Loucy (cell line): ENCODE measurements at regions not wholly inside any gene's neighbourhood (a gene's known extent, or its start where the extent isn't known, plus 50 kb on each side); places are given as distances from the start of the nearest gene placed in this dataset.

Source experiments
- H2AFZ ChIP-seq: fragments of 200-600 bp; sonication (generic); 2 replicates; pipeline ENCODE4 v1.6.0; 2016; ENCODE audit warnings: antibody characterized with exemption, mild to moderate bottlenecking, low read length, moderate library complexity
- H3F3A ChIP-seq: fragments of 200-600 bp; 2 replicates; pipeline ENCODE4 v1.6.0; 2016; ENCODE audit warnings: antibody characterized with exemption, low read depth, mild to moderate bottlenecking
- H3K27me3 ChIP-seq: fragments of 200-600 bp; sonication (generic); 2 replicates; pipeline ENCODE4 v1.6.1; 2014; ENCODE audit warnings: low read length, mild to moderate bottlenecking; ENCODE audit not compliant: insufficient read depth, poor library complexity, severe bottlenecking
- H3K36me3 ChIP-seq: fragments of 200-600 bp; sonication (generic); 2 replicates; pipeline ENCODE4 v1.6.1; 2016; ENCODE audit warnings: low read length; ENCODE audit not compliant: insufficient read depth
- H3K4me1 ChIP-seq: fragments of 200-600 bp; sonication (generic); 2 replicates; pipeline ENCODE4 v1.5.1; 2014; ENCODE audit warnings: low read length, mild to moderate bottlenecking; ENCODE audit not compliant: insufficient read depth, poor library complexity, severe bottlenecking
- H3K4me2 ChIP-seq: fragments of 200-600 bp; sonication (generic); 2 replicates; pipeline ENCODE4 v1.6.0; 2014; ENCODE audit warnings: antibody characterized with exemption, low read length, low read depth, mild to moderate bottlenecking; ENCODE audit not compliant: poor library complexity, severe bottlenecking
- H3K4me3 ChIP-seq: fragments of 200-600 bp; sonication (generic); 2 replicates; pipeline ENCODE4 v1.5.1; 2014; ENCODE audit warnings: low read length, mild to moderate bottlenecking, mixed read lengths; ENCODE audit not compliant: poor library complexity, severe bottlenecking
- H3K79me2 ChIP-seq: fragments of 200-600 bp; sonication (generic); 2 replicates; pipeline ENCODE4 v1.6.1; 2014; ENCODE audit warnings: low read length; ENCODE audit not compliant: insufficient read depth
- H3K9ac ChIP-seq: fragments of 200-600 bp; sonication (generic); 2 replicates; pipeline ENCODE4 v1.6.0; 2014; ENCODE audit warnings: mild to moderate bottlenecking, low read depth, low read length, moderate library complexity; ENCODE audit not compliant: poor library complexity, severe bottlenecking
- H3K9me2 ChIP-seq: fragments of 200-600 bp; sonication (generic); replicated peaks from 2 replicates; pipeline ENCODE4 v1.6.1; 2016; ENCODE audit warnings: low read depth, low read length, mixed read lengths
- H3K9me3 ChIP-seq: fragments of 200-600 bp; sonication (generic); 2 replicates; pipeline ENCODE4 v1.6.1; 2014; ENCODE audit warnings: mild to moderate bottlenecking, antibody characterized with exemption, low read length, low read depth; ENCODE audit not compliant: insufficient read depth
- H4K20me1 ChIP-seq: fragments of 200-600 bp; sonication (generic); 2 replicates; pipeline ENCODE4 v1.6.0; 2014; ENCODE audit warnings: antibody characterized with exemption, low read length, mild to moderate bottlenecking; ENCODE audit not compliant: insufficient read depth, poor library complexity, severe bottlenecking
- CTCF ChIP-seq: fragments of 200-600 bp; sonication (generic); conservative IDR thresholded peaks from 2 replicates; pipeline ENCODE4 v1.5.1; 2014; ENCODE audit warnings: mild to moderate bottlenecking, antibody characterized with exemption, low read length
- EZH2phosphoT487 ChIP-seq: fragments of 200-600 bp; IDR thresholded peaks from 2 replicates; pipeline ENCODE4 v1.6.1; 2018; ENCODE audit warnings: antibody characterized with exemption, mild to moderate bottlenecking, moderate library complexity, borderline replicate concordance

GRCh38 chr6:51289041-51289440 lies 470.4 kb downstream of the TFAP2B start:
- H3K36me3 ChIP-seq, result no peaks in the 10 kb centered on the region
- no peaks in the 10 kb centered on the region for H3K4me1 ChIP-seq
- no peaks in the 10 kb centered on the region for H3F3A ChIP-seq
- TF ChIP-seq EZH2phosphoT487 (no peak), CTCF (no peak)
- no peak overlapping the region for H3K4me3 ChIP-seq
- no peaks in the 10 kb centered on the region for H3K79me2 ChIP-seq
- H3K9me3 ChIP-seq, result no peaks in the 10 kb centered on the region
- no peaks in the 10 kb centered on the region for H4K20me1 ChIP-seq
- H3K4me2 ChIP-seq, result no peak overlapping the region
- H3K27me3 ChIP-seq, result no peaks in the 10 kb centered on the region
- no peaks in the 10 kb centered on the region for H3K9me2 ChIP-seq
- H2AFZ ChIP-seq, result no peak overlapping the region
- H3K9ac ChIP-seq, result no peak overlapping the region

GRCh38 chr6:51292659-51293058 lies 474.0 kb downstream of the TFAP2B start:
- Histone ChIP-seq H3K9me3 (no peaks in the 10 kb centered on the region), H3K4me1 (no peaks in the 10 kb centered on the region), H4K20me1 (no peaks in the 10 kb centered on the region), H3K9me2 (no peaks in the 10 kb centered on the region), H2AFZ (no peak overlapping the region), H3F3A (no peaks in the 10 kb centered on the region), H3K36me3 (no peaks in the 10 kb centered on the region), H3K9ac (no peak overlapping the region), H3K4me2 (no peak overlapping the region), H3K27me3 (no peaks in the 10 kb centered on the region), H3K4me3 (no peak overlapping the region), H3K79me2 (no peaks in the 10 kb centered on the region)
- TF ChIP-seq EZH2phosphoT487 (no peak), CTCF (no peak)

- H3K4me2 ChIP-seq, result no peak overlapping the region
- no peak for TF ChIP-seq EZH2phosphoT487
- TF ChIP-seq CTCF, result no peak
- H3K36me3 ChIP-seq, result no peaks in the 10 kb centered on the region
- H3K4me3 ChIP-seq, result no peak overlapping the region
- H3K9me2 ChIP-seq, result 0 out of 2 replicates have a peak, but pooled peaks cover 3% of the 10 kb centered on the region
- no peak overlapping the region for H2AFZ ChIP-seq
- no peak overlapping the region for H3K9ac ChIP-seq
- no peaks in the 10 kb centered on the region for H3K79me2 ChIP-seq
- H3F3A ChIP-seq, result no peaks in the 10 kb centered on the region
- no peaks in the 10 kb centered on the region for H3K4me1 ChIP-seq
- H3K27me3 ChIP-seq, result no peaks in the 10 kb centered on the region
- H4K20me1 ChIP-seq, result no peaks in the 10 kb centered on the region
- no peaks in the 10 kb centered on the region for H3K9me3 ChIP-seq
These were observed 481.1 kb downstream of the TFAP2B start for GRCh38 chr6:51299621-51300380.
